ENCODE measurements at regions not wholly inside any gene's neighbourhood (a gene's known extent, or its start where the extent isn't known, plus 50 kb on each side); places are given as distances from the start of the nearest gene placed in this dataset.
"Not testable (repeated sequence)": the region's sequence is repeated elsewhere in the genome, so short reads cannot be mapped to it uniquely, and the experiment has no call there.

- peak; percentile 66 for DNase-seq (ENCODE audit: low spot score)
Observed at GRCh38 chr6:134436281-134436815, 118.4 kb upstream of the SGK1 start.

- DNase-seq (ENCODE audit: low spot score) = no peak
Observed at GRCh38 chr6:134435814-134436280, 117.9 kb upstream of the SGK1 start.

DNA sequence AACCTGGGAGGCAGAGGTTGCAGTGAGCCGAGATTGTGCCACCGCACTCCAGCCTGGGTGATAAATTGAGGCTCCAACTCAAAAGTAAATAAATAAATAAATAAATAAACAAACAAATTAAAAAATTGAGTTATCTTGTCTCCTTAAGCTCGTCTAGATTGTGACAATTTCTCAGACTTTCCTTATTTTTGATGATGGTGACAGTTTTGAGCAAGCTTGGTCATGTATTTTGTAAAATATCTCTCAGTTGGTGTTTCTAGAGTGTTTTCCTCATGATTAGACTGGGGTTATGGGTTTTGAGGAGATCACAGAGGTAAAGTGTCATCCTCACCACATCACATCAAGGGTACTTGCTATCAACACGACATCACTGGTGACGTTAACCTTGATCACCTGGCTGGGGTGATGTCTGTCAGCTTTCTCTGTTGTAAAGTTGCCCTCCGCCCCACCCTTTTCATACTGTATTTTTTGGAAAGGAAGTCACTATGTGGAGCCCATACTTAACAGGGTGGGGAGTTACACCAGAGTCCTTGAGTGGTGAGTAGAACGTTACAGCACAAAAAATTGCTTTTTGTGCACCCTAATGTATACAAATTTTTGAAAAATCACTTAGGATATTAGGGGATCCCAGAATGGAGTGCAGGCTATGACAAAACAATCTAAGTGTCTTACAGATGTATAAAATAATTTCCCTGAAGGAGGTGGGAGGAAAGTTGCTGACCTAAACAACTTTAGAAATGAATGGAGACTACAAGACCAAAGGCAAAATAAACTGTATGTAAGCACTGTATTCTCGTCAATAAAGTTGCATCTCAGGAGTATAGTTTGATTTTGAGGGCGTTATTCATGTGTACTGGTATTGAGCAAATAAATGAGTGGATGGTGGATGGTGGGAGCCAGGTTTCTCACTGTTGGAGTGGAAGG lies 116.4 kb upstream of the SGK1 start:
- DNase-seq (ENCODE audit: low spot score) = no peak

DNA sequence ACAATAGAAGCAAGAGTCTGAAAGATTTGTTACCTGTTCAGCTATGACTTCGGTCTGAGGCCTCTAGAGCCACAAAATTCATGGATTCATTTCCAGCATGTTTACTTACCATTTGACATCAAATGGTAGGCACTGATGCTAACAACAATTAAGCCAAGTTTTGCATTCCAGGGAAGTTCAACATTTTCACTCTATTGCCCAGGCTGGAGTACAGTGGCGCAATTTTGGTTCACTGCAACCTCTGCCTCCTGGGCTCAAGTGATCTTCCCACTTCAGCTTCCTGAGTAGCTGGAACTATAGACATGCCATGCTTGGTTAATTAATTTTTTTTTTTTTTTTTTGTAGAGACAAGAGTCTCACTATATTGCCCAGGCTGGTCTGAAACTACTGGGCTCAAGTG lies 114.1 kb upstream of the SGK1 start:
- DNase-seq (ENCODE audit: low spot score) = no peak

- no peak for DNase-seq (ENCODE audit: low spot score)
Observed at GRCh38 chr6:134431421-134431859, 113.5 kb upstream of the SGK1 start.

- DNase-seq (ENCODE audit: low spot score) = no peak
Observed at GRCh38 chr6:134429861-134430380, 112.0 kb upstream of the SGK1 start.

GRCh38 chr6:134427721-134428120 lies 109.8 kb upstream of the SGK1 start:
- DNase-seq (ENCODE audit: low spot score) = no peak

- no peak for DNase-seq (ENCODE audit: low spot score)
Observed at GRCh38 chr6:134426623-134427022, 108.7 kb upstream of the SGK1 start.

DNA sequence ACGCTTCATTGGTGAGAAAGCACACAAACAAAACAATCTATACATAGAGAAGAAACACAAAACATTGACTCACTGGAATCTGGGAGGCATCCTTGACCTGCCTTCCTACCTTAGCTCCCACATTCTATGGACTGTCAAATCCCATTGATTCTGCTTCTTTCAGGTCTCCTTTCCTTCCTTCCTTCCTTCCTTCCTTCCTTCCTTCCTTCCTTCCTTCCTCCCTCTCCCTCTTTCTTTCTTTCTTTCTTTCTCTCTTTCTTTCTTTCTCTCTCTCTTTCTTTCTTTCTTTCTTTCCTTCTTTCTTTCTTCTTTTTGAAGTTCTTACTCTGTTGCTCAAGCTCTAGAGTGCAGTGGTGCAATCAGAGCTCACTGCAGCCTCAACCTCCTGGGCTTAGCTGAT lies 108.0 kb upstream of the SGK1 start:
- not testable (repeated sequence) for DNase-seq (ENCODE audit: low spot score)

DNA sequence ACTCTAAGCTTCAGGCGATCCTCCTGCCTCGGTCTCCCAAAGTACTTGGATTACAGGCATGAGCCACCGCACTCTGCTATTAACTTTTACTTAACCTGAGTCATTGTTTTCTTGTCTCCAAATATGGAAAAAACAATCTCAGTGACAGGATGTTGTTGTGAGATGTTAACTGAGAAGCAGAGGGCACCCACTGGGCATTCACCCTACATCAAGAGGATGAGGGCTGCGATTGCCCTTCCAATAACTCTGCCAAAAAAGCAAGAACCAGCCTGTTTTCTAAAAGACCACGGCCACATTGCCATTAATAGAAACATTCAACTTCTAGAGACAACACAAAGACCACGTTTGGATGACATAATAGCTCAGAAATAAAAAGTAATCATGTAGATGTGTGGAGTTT lies 107.6 kb upstream of the SGK1 start:
- no peak for DNase-seq (ENCODE audit: low spot score)

DNA sequence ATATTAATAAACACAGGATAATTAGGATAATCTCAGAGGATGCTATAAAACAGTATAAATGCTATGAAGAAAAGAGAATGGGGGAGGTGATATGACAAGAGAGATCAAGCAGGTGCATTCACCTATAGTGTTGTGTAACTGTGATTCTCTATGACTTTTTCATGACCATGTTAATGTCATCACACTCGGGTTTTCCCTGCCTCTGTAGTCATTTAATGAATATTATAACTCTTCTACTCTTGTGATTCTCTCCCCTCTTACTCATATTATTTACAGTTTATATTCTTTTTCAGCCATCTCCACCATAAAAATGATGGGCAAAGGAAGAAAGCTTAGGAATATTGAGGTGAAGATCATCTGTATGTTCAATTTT lies 106.9 kb upstream of the SGK1 start:
- no peak for DNase-seq (ENCODE audit: low spot score)

- DNase-seq (ENCODE audit: low spot score) = no peak
Observed at GRCh38 chr6:134424165-134424797, 106.4 kb upstream of the SGK1 start.

- DNase-seq (ENCODE audit: low spot score) = no peak
Observed at GRCh38 chr6:134422426-134423231, 104.7 kb upstream of the SGK1 start.

- no peak for DNase-seq (ENCODE audit: low spot score)
Observed at GRCh38 chr6:134421501-134421900, 103.6 kb upstream of the SGK1 start.

GRCh38 chr6:134420614-134421181 lies 102.8 kb upstream of the SGK1 start:
- DNase-seq (ENCODE audit: low spot score) = peak; percentile 61

GRCh38 chr6:134419716-134420115 lies 101.8 kb upstream of the SGK1 start:
- no peak for DNase-seq (ENCODE audit: low spot score)

DNA sequence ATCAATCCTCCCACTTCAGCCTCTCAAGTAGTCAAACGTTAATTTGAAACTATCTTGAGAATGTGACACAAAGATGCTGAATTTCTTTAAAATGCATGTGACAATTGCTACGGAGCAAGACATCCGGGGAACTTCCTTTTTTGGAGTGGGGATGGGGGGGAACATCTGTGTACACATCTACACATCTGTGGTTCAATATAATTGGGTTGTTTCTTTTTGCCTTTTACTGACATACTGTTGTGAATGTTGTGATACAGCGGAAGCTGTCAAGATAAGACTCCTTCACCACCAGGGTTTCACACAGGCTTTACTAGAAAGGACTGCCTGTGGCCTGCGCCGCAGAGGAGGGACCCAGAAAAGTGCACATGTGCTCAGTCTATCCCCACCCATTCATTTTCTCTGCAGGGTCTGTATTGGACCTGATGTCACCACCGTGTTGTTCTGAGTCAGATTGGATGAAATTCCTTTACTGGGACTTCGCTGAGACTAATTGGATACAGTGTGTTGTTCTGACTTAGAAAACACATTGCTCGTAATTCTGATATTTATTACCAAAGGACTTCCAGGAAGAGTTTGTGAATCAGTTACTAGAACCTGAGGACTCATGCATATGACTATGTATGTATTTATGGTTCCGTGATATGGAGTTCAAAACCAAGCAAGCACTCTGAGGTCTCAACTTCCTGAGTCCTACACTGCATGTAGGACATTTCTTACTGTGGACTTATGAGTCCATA lies 98.7 kb upstream of the SGK1 start:
- DNase-seq (ENCODE audit: low spot score) = no peak

- DNase-seq (ENCODE audit: low spot score) = no peak
Observed at GRCh38 chr6:134415656-134416055, 97.7 kb upstream of the SGK1 start.

GRCh38 chr6:134415194-134415593 lies 97.3 kb upstream of the SGK1 start:
- no peak for DNase-seq (ENCODE audit: low spot score)

DNA sequence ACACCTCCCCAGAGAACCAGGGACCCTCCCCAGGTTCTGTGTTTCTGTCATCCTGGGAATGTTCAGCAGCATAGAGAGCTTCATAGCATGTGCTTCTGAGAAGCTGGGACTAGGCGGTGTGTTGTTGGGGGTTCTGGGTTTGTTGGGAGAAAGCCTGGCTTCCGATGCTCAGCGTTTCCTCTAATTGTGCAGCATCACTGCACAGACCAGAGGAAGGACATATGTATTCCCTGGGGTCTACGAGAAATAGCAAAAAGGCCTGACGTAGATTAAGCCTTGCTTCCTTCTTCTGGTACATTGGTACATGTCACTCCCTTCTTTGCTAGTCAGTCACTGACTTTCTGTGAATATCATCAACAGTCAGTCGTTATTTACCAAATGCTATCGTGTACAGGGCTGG lies 96.9 kb upstream of the SGK1 start:
- DNase-seq (ENCODE audit: low spot score) = no peak

- no peak for DNase-seq (ENCODE audit: low spot score)
Observed at GRCh38 chr6:134413241-134413643, 95.3 kb upstream of the SGK1 start.

All from HT-29 (cell line).